ENCODE measurements at regions not wholly inside any gene's neighbourhood (a gene's known extent, or its start where the extent isn't known, plus 50 kb on each side); places are given as distances from the start of the nearest gene placed in this dataset.

DNA sequence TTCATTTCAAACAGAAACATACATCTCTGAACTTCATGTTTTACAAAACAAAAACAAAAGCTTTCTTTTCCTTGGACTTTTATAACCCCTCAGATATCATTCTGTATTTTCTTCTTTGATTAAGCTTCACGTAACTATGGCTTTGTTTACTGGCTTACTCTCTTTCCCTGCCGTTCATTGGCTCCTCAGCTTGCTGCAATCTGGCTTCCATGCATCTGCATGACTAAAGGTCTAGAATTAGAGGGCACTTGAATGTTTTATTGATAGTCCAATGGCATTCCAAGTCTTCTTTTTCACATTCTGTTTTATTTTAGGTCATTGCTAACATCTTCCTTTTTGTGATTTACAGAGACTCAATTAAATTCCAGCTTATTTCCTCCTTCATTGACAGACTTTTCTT, 487.6 kb downstream of the GRXCR1 start:
- TF ChIP-seq TAF1 (IDR thresholded peaks at IDR 0.05; ENCODE audit: borderline replicate concordance, insufficient read depth, low read length): no peak
- TF ChIP-seq FOXP2 (optimal IDR thresholded peaks at IDR 0.05; ENCODE audit: borderline replicate concordance, extremely low read depth, extremely low read length, insufficient read depth): no peak
- TF ChIP-seq, protein P1, sequence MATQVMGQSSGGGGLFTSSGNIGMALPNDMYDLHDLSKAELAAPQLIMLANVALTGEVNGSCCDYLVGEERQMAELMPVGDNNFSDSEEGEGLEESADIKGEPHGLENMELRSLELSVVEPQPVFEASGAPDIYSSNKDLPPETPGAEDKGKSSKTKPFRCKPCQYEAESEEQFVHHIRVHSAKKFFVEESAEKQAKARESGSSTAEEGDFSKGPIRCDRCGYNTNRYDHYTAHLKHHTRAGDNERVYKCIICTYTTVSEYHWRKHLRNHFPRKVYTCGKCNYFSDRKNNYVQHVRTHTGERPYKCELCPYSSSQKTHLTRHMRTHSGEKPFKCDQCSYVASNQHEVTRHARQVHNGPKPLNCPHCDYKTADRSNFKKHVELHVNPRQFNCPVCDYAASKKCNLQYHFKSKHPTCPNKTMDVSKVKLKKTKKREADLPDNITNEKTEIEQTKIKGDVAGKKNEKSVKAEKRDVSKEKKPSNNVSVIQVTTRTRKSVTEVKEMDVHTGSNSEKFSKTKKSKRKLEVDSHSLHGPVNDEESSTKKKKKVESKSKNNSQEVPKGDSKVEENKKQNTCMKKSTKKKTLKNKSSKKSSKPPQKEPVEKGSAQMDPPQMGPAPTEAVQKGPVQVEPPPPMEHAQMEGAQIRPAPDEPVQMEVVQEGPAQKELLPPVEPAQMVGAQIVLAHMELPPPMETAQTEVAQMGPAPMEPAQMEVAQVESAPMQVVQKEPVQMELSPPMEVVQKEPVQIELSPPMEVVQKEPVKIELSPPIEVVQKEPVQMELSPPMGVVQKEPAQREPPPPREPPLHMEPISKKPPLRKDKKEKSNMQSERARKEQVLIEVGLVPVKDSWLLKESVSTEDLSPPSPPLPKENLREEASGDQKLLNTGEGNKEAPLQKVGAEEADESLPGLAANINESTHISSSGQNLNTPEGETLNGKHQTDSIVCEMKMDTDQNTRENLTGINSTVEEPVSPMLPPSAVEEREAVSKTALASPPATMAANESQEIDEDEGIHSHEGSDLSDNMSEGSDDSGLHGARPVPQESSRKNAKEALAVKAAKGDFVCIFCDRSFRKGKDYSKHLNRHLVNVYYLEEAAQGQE (IDR thresholded peaks at IDR 0.05; ENCODE audit: insufficient read depth in 1 of 2, low read depth in 2 of 2, low read length in 2 of 2): no peak
- TF ChIP-seq SIN3A (IDR thresholded peaks at IDR 0.05; ENCODE audit: borderline replicate concordance, insufficient read depth, low read length): no peak
- no peak for TF ChIP-seq POLR2AphosphoS5 (IDR thresholded peaks at IDR 0.05; ENCODE audit: low read depth, low read length)

DNA sequence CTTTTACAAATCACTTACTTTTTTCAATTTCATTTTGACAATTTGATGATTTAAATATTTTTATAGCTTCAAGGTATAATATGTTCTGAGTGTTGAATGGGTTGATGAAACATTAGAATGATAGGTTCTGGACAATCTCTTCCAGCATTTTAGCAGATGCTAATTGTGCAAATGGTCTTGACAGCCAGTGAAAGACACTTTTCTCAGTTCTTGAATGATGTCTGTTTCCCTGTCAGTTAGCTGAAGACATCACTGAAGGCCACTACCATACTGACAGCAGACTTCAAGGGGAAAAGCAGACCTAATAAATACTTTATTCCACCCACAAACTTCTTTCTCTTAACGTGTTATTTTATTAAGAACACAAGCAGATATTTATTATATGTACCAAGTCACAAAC, 498.6 kb downstream of the GRXCR1 start:
- no peak for TF ChIP-seq FOXP2 (optimal IDR thresholded peaks at IDR 0.05; ENCODE audit: borderline replicate concordance, extremely low read depth, extremely low read length, insufficient read depth)
- no peak for TF ChIP-seq SIN3A (IDR thresholded peaks at IDR 0.05; ENCODE audit: borderline replicate concordance, insufficient read depth, low read length)
- TF ChIP-seq, protein P1 (IDR thresholded peaks at IDR 0.05; ENCODE audit: insufficient read depth in 1 of 2, low read depth in 2 of 2, low read length in 2 of 2): no peak
- TF ChIP-seq TAF1 (IDR thresholded peaks at IDR 0.05; ENCODE audit: borderline replicate concordance, insufficient read depth, low read length): no peak
- TF ChIP-seq POLR2AphosphoS5 (IDR thresholded peaks at IDR 0.05; ENCODE audit: low read depth, low read length): no peak

DNA sequence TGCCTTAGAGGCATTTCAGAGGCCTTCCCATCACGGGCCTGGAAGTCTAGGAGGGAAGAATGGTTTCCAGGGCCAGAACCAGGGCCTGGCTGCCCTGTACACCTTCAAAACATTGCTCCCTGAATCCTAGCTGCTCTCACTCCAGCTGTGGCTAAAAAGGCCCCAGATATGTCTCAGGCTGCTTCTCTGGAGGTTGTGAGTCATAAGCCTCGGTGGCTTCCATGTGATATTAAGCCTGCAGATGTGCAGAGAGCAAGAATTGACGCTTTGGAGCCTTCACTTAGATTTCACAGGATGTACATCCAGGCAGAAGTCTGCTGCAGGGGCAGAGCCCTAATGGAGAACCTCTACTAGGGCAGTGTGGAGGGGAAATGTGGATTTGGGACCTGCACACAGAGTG, 502.5 kb downstream of the GRXCR1 start:
- TF ChIP-seq FOXP2 (optimal IDR thresholded peaks at IDR 0.05; ENCODE audit: borderline replicate concordance, extremely low read depth, extremely low read length, insufficient read depth): no peak
- TF ChIP-seq POLR2AphosphoS5 (IDR thresholded peaks at IDR 0.05; ENCODE audit: low read depth, low read length): no peak
- TF ChIP-seq TAF1 (IDR thresholded peaks at IDR 0.05; ENCODE audit: borderline replicate concordance, insufficient read depth, low read length): no peak
- TF ChIP-seq, protein P1 (IDR thresholded peaks at IDR 0.05; ENCODE audit: insufficient read depth in 1 of 2, low read depth in 2 of 2, low read length in 2 of 2): no peak
- no peak for TF ChIP-seq SIN3A (IDR thresholded peaks at IDR 0.05; ENCODE audit: borderline replicate concordance, insufficient read depth, low read length)

GRCh38 chr4:43399726-43400125, 507.2 kb downstream of the GRXCR1 start:
- TF ChIP-seq TAF1 (IDR thresholded peaks at IDR 0.05; ENCODE audit: borderline replicate concordance, insufficient read depth, low read length): no peak
- TF ChIP-seq FOXP2 (optimal IDR thresholded peaks at IDR 0.05; ENCODE audit: borderline replicate concordance, extremely low read depth, extremely low read length, insufficient read depth): no peak
- no peak for TF ChIP-seq POLR2AphosphoS5 (IDR thresholded peaks at IDR 0.05; ENCODE audit: low read depth, low read length)
- TF ChIP-seq, protein P1 (IDR thresholded peaks at IDR 0.05; ENCODE audit: insufficient read depth in 1 of 2, low read depth in 2 of 2, low read length in 2 of 2): no peak
- no peak for TF ChIP-seq SIN3A (IDR thresholded peaks at IDR 0.05; ENCODE audit: borderline replicate concordance, insufficient read depth, low read length)

DNA sequence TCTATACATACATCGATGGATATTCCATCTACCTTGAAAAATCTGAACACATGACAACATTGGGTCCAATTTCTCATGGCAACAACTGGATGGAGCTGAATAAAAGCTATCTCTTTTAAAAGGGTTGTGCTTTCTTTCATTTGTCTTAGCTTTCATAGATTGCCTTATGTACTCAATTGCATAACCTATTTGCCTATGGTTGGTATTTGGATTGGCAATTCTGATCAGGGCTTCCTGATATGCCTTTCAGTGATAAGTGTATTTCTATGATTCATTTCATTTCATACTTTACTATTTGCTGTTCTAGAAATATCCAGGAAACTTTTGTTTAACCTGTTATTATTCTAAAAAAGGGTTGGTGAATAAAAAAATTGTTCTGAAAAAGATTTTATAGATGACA, 509.9 kb downstream of the GRXCR1 start:
- TF ChIP-seq POLR2AphosphoS5 (IDR thresholded peaks at IDR 0.05; ENCODE audit: low read depth, low read length) (no peak), FOXP2 (optimal IDR thresholded peaks at IDR 0.05; ENCODE audit: borderline replicate concordance, extremely low read depth, extremely low read length, insufficient read depth) (no peak), TAF1 (IDR thresholded peaks at IDR 0.05; ENCODE audit: borderline replicate concordance, insufficient read depth, low read length) (no peak), SIN3A (IDR thresholded peaks at IDR 0.05; ENCODE audit: borderline replicate concordance, insufficient read depth, low read length) (no peak)
- TF ChIP-seq, protein P1 (IDR thresholded peaks at IDR 0.05; ENCODE audit: insufficient read depth in 1 of 2, low read depth in 2 of 2, low read length in 2 of 2): no peak
